Stimulated activated CD4-positive, alpha-beta T cell treated with anti-CD3 and anti-CD28 coated beads, Interleukin-4, amount 100 ng/mL, for 1 hour (primary cell): ENCODE measurements at regions not wholly inside any gene's neighbourhood (a gene's known extent, or its start where the extent isn't known, plus 50 kb on each side); places are given as distances from the start of the nearest gene placed in this dataset.
"Not testable (repeated sequence)": the region's sequence is repeated elsewhere in the genome, so short reads cannot be mapped to it uniquely, and the experiment has no call there.

Experiments
- DNase-seq: peaks from one replicate; pipeline ENCODE4 v3.0.0-alpha.2; 2020

DNA sequence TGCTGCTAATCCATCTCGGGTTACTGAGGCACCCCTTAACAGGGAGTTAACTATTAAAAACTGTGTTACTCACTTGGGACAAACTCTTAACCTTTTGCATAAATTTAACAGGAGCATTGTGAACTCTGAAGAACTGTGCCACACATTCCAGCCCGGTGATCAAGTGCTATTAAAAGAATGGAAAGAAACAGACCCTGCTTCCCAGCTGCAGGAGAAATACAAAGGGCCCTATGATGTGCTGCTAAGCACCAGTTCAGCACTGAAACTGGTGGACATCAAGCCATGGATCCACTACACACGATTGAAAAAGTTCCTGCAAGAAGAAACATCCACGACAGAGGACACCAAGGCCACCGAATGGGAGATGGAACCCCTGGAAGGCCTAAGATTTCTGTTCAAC, 114.7 kb upstream of the PLCL2 start:
- no peak for DNase-seq

DNA sequence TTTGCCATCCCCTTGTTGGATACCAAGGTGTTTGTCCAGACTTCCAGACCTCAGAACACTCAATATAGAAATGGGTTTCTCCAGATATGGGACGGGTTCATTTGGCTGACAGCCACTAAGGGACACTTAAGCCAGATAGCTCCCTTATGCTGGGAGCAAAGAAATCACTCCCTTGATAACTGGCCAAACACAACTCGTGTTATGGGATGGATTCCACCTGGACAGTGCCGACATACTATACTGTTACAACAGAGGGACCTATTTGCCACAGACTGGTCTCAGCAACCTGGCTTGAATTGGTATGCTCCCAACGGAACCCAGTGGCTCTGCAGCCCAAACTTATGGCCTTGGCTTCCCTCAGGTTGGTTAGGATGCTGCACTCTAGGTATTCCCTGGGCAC, 114.0 kb upstream of the PLCL2 start:
- no peak for DNase-seq

DNA sequence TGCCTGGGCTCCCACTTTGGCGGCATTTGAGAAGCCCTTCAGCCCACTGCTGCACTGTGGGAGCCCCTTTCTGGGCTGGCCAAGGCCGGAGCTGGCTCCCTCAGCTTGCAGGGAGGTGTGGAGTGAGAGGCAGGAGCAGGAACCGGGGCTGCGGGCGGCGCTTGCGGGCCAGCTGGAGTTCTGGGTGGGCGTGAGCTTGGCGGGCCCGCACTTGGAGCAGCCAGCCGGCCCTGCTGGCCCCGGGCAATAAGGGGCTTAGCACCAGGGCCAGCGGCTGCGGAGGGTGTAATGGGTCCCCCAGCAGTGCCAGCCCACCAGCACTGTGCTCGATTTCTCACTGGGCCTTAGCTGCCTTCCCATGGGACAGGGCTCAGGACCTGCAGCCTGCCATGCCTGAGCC, 111.2 kb upstream of the PLCL2 start:
- not testable (repeated sequence) for DNase-seq

DNA sequence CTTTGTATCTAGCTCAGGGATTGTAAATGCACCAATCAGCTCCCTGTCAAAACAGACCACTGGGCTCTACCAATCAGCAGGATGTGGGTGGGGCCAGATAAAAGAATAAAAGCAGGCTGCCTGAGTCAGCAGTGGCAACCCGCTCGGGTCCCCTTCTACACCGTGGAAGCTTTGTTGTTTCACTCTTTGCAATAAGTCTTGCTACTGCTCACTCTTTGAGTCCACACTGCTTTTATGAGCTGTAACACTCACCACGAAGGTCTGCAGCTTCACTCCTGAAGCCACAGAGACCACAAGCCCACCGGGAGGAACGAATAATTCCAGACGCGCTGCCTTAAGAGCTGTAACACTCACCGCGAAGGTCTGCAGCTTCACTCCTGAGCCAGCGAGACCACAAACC, 110.2 kb upstream of the PLCL2 start:
- not testable (repeated sequence) for DNase-seq

DNA sequence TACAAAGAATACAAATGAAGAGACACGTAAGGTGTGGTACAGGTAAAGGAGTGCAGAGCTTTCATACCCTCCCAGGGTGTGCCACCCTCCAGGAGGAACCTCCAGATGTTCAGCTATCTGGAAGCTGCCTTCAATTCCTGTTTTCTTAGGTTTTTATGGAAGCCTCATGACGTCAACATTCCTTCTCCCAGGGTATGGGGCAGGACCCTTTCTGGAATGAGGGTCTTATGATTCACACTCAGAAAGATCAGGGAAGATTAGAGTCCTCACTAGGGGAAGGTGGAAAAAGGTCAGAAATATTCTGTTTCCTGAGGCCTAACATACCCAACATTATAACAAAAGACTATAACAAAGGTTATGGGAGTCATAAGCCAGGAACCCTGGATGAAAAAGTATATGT, 99.8 kb upstream of the PLCL2 start:
- no peak for DNase-seq

DNA sequence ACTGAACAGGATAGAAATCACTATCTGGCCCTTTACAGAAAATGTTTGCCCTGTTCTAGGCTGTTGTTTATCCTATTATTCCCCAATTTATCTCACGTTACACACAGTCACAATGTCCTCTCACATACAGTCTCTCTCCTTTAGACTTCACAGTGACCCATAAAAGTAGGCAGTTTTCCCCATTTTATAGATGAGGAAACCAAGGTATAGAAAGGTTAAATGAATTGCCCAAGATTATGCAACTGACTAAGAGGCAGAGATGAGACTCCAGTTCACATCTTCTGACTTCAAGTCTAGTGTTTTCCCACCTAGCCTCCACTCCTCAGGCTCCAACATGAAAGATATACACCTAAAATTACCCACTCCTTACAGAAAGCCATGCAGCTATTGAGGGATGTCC, 99.3 kb upstream of the PLCL2 start:
- no peak for DNase-seq

DNA sequence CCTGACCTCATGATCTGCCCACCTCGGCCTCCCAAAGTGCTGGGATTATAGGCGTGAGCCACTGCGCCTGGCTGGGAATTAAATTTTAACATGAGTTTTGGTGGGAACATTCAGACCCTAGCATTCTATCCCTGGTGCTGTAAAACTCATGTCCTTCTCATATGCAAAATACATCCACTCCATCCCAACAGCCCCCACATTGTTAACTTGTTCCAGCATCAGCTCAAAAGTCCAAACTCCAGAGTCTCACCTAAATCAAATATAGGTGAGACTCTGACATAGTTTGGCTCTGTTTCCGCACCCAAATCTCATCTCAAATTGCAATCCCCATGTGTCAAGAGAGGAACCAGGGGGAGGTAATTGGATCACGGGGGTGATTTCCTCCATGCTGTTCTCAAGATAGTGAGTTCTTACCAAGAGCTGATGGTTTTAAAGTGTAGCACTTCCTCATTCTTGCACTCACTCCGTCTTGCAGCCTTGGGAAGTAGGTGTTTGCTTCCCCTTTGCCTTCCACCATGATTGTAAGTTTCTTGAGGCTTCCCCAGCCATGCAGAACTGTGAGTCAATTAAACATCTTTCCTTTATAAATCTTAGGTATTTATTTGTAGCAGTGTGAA, 96.2 kb upstream of the PLCL2 start:
- DNase-seq, result no peak

DNA sequence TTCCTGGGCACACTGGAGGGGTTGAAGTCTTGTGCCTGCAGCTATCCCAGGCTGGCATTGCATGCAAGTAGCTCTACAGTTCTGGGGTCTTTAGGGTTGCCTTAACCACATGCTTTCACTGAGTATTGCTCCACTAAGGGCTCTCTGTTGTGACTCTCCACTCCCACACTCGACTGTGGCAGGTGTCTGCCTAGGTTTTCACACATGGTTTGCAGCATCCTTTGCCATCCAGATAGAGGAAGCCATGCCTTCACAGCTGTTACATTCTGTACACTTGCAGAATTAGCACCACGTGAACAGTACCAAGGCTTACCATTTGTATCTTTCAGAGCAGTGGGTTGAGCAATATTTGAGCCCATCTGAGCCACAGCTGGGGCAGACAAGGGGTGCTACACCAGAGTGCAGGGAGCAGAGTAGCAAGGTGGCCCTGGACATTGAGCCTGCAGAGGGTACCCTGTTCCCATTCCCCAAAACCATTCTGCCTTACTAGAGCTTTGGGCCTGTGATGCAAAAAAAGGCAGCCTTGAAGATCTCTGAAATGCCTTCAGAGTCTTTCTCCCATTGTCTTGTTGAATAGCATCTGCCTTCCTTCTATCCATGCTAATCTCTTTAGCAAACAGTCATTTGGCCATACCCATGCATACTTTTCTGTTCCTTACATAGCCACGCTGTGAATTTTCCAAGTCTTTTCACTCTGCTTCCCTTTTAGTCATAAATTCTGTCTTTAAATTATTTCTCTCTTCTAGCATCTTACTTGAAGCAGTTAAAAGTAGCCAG, 95.2 kb upstream of the PLCL2 start:
- no peak for DNase-seq

DNA sequence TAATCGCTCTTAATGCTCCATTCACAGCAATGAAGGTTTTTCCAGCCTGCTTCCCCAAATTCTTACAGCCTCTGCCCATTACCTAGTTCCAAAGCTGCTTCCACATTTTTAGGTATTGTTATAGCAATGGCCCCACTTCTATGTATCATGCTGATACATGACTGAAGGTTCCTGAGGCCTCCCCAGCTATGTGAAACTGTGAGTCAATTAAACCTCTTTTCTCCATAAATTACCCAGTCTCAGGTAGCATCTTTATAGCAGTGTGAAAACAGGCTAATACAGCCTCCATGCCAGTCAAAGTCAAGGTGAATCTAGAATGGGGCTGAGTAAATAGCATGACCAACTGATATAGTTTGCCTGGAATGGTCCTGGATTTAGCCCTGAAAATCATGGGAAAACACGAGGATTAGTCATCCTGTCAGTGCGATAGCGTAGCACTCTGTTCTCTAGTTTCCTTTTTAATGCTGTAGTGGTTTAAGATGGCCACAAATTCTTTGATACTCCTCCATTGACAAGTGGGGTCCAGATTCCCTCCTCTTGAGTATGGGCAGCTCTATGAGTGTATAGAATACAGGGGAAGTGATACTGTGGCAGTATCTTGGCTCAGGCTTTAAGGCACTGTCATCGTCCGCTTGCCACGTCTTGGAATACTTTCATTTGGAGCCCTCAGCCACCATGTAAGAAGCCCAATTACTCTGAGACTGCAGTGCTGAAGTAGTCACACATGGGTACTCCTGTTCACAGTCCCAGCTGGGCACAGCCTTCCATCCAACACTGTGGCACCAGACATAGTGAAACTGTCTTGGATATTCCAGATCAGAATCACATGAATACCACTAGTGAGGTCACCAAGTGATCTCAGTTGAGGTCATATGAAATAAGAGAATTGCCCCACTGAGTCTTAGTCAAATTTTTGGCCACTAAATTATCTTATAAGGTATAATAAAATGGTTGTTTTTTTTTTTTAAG, 94.0 kb upstream of the PLCL2 start:
- DNase-seq, result no peak

DNA sequence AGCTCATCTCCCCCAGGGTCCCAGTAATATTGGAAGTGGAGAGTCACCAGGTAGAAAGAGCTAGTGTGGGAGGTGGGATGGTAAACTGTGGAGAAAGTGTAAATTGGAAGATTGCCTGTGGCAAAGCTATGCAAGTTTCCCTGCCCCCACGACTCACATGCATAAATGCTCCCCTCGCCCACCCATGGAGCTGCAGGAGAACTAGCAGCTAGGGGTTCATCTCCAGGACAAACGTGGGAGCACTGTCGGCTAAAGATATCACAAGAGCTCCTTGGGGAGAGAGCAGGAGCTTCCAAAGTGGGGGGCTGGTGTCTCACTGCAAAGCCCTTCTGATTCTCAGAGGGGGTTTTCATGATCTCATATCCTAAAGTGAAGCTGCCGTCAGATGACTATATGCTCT, 91.4 kb upstream of the PLCL2 start:
- DNase-seq, result no peak

DNA sequence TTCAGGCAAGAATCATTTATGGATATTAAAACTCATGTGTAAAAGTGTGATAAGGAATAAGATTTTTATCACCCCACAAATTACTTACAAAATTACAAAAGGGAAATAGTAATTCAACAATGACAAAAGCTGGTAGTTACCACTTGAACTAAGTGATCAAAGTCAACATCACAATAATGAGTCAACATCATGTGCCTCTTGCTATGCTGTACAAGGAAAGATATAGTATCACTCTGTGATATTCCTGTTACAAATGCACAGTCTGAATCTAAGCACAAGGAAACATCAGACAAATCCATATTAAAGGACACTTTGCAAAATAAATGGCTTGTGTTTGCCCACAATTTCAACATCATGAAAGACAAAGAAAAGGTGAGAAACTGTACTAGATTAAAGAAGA, 90.5 kb upstream of the PLCL2 start:
- DNase-seq, result no peak

DNA sequence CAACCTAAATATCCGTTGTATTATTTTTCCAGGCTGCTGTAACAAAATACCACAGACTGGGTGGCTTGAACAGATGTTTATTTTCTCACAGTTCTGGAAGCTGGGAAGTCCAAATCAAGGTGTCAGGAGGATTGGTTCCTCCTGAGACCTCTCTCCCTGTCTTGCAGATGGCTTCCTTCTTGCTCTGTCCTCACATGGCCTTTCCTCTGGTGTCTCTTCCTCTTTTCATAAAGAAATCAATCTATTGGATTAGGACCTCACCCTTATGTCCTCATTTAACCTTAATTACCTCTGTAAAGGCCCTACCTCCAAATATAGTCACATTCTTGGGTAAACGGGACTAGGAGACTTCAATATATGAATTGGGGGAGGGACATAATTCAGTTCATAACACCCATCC, 89.2 kb upstream of the PLCL2 start:
- no peak for DNase-seq

DNA sequence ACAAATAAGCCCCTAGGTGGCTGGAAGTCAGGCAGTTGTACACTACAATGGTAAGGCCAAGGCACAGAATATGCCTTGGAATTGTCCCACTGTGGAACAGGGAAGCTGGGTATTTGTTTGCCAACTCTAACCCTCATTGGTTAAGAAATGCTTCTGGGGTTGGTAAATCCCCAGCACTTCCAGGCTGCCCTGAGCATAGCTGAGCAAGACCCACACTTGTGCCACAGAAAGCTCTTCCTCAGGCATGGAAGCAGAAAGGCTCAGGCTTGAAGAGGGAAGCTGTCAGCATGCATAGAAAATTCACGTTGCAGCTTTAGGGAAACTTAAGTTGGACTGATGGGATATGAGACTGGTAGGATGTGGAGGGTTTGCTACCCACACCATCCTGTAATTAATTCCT, 86.9 kb upstream of the PLCL2 start:
- DNase-seq, result no peak

DNA sequence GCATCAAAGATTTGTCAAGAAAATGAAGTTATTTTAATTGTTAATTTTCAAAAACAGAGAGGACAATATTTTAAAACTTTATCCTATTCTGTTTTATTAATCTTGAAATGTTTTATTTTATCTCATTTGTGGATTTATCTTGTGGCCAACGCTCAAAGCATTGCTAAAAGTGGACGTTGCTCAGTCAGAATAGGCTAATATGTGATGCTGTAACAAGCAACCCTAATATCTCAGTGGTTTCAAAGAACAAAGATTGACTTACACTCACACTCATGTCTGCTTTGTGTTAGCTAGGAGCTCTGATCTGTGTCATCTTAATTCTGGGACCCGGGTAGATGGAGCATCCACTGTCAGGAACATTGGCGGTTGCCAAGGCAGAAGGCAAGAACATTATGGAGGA, 86.0 kb upstream of the PLCL2 start:
- no peak for DNase-seq

DNA sequence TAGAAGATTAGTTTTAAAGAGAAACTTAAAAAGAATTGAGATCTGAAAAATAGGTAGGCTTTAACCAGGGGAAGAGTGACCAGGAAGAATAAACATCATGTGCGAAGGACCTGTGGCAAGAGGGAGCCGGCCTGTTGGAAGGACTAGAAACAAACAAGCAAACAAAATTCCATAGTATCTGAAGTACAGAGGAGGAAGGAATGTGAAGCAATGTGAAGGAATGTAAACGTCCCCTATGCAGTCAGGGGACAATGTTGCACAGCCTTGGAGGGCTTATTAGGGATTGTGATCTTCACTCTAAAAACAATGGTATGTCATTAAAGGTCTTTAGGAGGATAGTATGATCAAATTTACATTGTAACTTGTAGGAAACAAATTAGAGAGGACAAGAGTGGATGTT, 84.4 kb upstream of the PLCL2 start:
- DNase-seq, result no peak

DNA sequence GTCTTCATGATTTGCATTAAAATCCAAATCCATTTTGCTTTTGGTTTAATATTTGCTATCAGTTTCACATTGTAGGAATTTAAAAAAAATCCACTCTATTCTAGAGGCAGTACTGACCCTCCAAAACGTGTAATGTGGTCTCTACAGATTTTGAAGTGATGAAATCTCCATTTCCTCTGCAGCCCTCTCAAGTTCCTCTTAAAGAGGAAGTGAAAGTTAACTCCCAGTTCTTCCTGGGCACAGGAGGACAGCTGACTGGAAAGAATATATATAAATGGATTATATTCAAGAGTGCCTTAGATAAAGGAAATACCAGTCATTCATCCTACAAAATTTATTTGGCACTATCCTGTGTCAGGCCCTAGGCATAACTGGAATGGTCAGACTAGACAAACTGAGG, 83.5 kb upstream of the PLCL2 start:
- DNase-seq, result no peak

DNA sequence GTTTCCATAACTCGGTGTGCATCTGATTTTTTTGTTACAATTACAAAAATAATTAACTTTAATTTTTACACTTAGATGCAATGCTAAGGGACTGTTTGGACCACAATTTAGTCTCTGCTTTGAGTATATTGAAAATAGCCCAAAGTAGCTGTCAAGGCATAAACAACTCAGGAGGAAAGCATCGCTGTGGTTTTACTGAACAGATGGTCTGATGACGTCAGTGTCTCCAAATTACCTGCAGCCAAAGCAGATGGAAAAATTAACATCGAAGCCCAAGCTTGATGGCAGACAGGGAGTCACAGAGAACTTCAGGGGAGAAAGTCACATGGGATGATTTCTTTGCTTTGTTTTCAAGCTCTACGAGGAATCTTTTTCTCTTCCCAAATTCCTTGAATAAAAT, 83.1 kb upstream of the PLCL2 start:
- DNase-seq, result no peak

DNA sequence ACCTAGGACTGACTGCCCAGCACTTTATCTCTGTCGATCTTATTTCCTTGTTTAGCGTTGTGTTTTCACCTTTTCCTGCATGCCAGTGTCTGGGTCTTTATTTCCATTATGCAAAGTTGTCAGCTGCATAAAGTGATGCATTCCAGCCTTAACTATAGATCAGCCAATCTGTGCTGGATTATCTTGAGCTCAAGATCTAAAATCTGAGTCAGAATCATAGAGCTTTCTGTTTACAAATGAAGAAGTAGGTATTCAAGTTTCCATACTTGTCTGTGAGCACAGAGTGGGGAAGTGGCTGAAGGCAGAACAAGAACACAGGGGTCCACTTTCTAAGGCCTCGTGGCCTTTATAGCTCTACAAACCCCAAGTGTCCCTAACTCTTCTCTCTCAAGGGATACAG, 82.4 kb upstream of the PLCL2 start:
- DNase-seq, result no peak

DNA sequence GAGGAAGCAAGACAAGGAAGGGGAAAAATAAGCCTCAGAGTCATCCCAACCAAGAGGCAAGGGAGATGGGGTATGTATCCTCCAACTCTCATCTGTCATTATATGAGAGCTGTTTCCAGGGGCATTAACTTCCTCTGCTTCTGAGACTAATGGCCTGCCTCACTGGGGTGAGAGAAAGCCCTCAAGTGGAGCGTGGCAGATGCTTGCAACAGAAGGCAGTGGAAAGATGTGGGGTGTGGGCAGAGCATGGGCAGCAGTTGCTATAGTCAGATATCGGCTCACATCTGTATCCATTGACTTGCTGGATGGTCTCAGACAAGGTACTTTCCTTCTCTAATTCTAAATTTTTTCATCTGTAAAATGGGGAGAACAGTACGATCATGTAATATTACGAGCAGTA, 81.7 kb upstream of the PLCL2 start:
- no peak for DNase-seq

DNA sequence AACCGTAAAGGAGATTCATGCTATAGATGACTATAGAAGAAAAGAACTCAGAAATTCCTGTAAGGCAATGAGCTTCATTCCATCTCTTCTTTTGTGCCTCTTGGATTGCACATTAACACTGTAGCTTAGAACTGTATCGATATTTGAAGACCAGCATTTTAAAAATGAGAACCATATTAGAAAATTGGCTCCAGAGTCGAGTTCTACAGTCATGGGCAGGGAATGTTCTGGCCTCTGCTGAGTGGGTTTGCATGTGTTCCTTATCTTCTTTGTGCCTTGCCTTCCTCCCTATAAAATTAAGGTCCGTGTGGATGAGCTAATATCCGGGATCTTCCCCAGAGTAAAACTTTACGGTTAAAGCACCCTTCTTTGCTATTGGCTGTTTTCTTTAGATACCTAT, 77.4 kb upstream of the PLCL2 start:
- no peak for DNase-seq

DNA sequence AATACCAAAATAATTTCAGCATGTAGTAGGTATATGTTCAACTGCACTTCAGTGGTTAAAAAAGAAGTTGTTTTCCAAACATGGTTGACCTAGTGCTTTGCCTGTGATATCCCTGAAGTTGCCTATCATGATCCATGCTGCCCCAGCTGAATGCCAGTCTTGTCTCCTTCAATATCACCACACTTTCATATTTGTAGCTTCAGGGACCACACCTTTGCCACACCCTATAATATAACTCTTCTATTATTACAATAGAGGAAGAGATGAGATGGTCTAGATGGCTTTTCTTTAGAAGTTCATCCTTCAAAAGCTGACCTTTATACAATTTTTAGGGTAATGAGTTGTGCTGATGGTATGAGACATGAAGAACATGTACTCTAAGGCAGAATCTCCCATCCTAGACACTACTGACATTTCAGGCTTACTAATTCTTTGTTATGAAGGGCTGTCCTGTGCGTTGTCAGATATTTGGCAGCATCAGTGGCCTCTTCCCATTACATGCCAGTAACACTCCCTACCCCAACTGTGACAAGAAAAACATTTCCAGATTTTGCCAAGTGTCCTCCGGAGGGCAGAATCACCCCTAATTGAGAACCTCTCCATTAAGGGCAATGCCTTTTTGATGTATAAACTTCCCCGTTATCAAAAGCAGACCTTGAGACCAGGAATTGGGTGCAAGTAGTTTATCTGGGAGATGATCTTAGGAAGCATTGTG, 76.2 kb upstream of the PLCL2 start:
- DNase-seq, result no peak

DNA sequence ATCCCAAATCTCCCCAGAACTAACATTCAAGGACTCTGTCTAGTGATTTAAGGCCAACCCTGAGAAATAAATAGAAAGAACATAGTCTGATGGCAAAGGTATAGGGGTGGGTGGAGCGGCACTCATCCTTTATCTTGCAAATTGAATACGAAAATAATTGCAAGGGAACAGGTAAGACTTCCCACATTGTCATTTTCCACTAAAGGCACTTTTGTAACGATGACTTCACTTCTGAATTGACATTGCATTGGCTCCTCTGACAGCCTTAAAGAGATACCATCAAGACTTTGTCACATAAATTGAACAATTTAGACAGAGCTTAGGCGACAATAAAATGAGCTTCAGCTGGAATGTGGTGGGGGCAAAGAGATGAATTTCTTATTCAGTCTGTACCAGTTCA, 75.3 kb upstream of the PLCL2 start:
- DNase-seq, result no peak

DNA sequence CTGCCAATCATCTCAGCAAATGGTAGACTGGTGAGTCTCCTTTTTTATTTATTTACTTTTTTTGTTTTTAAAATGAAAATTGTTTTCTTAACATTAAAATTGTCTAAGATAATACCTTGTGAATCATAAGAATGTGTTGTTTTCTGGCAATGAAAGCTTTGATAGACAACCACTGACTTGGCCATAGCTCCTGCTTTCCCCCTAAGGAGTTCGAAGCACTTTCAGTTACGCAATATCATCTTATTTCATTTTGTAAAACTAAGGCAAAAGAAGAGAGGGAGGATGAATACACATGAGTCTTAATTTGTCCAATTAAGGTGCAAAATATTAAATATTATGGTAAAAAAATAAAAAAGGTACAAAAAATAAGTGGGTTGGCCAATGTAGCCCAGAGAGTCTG, 74.8 kb upstream of the PLCL2 start:
- no peak for DNase-seq
